Cardiac muscle cell (in vitro differentiated cells and primary cell): ENCODE measurements at regions not wholly inside any gene's neighbourhood (a gene's known extent, or its start where the extent isn't known, plus 50 kb on each side); places are given as distances from the start of the nearest gene placed in this dataset.
A peak's percentile ranks its signal among the peaks of the same experiment; 100 is the strongest.
"Not testable (repeated sequence)": the region's sequence is repeated elsewhere in the genome, so short reads cannot be mapped to it uniquely, and the experiment has no call there.

ENCODE experiments used
- DNase-seq, 2 donors: peaks; one replicate each; pipeline versions ENCODE4 v3.0.0 to v3.0.0-alpha.2; 2010 to 2017; ENCODE audit warnings: low read depth in 1 of 2, low spot score in 1 of 2
- H3K27ac ChIP-seq: fragments of 200-600 bp; sonication (generic); 2 replicates; pipeline ENCODE4 v1.5.1; 2016
- H3K27me3 ChIP-seq: fragments of 200-600 bp; sonication (generic); 2 replicates; pipeline ENCODE4 v1.6.0; 2016; ENCODE audit warnings: control low read depth
- H3K36me3 ChIP-seq: fragments of 200-600 bp; sonication (generic); 2 replicates; pipeline ENCODE4 v1.5.1; 2016; ENCODE audit warnings: control low read depth
- H3K4me1 ChIP-seq: fragments of 200-600 bp; sonication (generic); 2 replicates; pipeline ENCODE4 v1.8.1; 2017; ENCODE audit warnings: low read depth, mild to moderate bottlenecking, mixed run types
- H3K4me3 ChIP-seq: fragments of 200-600 bp; sonication (generic); 2 replicates; pipeline ENCODE4 v1.5.1; 2016; ENCODE audit warnings: mild to moderate bottlenecking
- H3K9me3 ChIP-seq: fragments of 200-600 bp; sonication (generic); 2 replicates; pipeline ENCODE4 v1.5.1; 2017; ENCODE audit warnings: low read depth, mild to moderate bottlenecking, control low read depth
- TF ChIP-seq, protein P1 (sequence below): IDR thresholded peaks from 2 replicates; pipeline ENCODE4 v1.5.1; 2012; ENCODE audit warnings: low read depth, mild to moderate bottlenecking, low read length

DNA sequence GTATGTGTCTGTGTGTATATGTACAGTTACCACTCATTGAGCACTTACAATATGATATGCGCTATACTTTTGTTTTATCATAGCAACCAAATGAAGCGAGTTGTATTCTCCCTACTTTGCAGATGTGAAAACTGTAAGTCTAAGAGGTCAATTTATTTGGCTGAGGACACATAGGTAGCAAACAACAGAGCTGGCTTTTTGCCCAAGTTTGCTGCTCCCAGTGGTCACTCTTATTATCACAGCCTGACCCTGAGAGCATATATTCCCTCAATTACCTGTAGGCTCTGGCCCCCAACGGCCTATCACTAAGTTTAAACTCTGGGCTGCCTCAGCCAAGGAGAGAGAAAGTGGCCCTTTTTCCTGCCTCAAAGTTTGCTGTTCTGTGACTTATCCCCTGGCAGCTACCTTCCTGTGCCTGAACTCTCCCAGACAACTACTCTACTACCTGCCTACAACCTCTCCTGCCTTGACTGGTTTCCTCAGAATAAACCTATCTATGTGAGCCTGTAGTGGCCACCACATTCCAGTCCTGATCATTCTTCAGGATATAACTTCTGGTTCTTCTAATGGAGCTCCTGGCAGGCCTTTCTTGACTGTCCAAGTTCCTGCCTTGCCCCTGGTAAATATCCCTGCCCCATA is 221.8 kb downstream of the FRK start:
- TF ChIP-seq, protein P1, sequence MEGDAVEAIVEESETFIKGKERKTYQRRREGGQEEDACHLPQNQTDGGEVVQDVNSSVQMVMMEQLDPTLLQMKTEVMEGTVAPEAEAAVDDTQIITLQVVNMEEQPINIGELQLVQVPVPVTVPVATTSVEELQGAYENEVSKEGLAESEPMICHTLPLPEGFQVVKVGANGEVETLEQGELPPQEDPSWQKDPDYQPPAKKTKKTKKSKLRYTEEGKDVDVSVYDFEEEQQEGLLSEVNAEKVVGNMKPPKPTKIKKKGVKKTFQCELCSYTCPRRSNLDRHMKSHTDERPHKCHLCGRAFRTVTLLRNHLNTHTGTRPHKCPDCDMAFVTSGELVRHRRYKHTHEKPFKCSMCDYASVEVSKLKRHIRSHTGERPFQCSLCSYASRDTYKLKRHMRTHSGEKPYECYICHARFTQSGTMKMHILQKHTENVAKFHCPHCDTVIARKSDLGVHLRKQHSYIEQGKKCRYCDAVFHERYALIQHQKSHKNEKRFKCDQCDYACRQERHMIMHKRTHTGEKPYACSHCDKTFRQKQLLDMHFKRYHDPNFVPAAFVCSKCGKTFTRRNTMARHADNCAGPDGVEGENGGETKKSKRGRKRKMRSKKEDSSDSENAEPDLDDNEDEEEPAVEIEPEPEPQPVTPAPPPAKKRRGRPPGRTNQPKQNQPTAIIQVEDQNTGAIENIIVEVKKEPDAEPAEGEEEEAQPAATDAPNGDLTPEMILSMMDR, result peak; percentile 49
- no peaks in the 10 kb centered on the region for H3K27me3 ChIP-seq
- no peaks in the 10 kb centered on the region for H3K9me3 ChIP-seq
- no peak overlapping the region for H3K27ac ChIP-seq
- no peaks in the 10 kb centered on the region for H3K36me3 ChIP-seq
- no peak overlapping the region for H3K4me3 ChIP-seq
- no peaks in the 10 kb centered on the region for H3K4me1 ChIP-seq
- DNase-seq, result peak; percentile 33 to 35

DNA sequence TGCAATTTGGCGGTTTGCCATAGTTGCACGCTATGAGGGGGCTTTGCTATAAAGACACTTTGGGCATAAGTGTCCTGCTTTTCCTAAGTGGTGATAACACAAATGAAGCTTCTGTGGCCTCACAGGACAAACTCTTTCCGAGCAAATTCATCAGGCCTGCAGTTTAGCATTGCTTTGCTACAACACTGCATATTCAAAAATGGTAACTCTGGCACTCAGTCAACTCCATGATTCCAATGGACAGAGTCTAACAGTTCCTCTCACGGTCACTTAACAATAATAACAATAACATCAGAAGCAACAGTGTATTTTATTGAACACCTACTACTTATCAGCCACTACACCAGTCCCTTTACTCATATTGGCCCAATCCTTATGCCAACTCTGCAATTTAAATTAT is 222.5 kb downstream of the FRK start:
- no peak for DNase-seq
- Histone ChIP-seq H3K27ac (no peak overlapping the region), H3K4me3 (no peak overlapping the region), H3K27me3 (no peaks in the 10 kb centered on the region), H3K4me1 (no peaks in the 10 kb centered on the region), H3K36me3 (no peaks in the 10 kb centered on the region), H3K9me3 (no peaks in the 10 kb centered on the region)
- TF ChIP-seq, protein P1, result no peak

DNA sequence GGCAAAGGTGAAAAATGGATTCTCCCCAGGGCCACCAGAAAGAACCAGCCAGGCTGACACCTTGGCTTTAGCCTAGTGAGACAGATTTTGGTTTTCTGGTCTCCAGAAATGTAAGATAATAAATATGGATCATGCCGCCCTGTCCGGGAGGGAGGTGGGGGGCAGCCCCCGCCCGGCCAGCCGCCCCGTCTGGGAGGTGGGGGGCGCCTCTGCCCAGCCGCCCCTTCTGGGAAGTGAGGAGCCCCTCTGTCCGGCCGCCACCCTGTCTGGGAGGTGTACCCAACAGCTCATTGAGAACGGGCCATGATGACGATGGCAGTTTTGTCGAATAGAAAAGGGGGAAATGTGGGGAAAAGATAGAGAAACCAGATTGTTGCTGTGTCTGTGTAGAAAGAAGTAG is 224.3 kb downstream of the FRK start:
- not testable (repeated sequence) for DNase-seq, H3K4me3 ChIP-seq, H3K27me3 ChIP-seq, H3K4me1 ChIP-seq, H3K27ac ChIP-seq, H3K36me3 ChIP-seq, H3K9me3 ChIP-seq

DNA sequence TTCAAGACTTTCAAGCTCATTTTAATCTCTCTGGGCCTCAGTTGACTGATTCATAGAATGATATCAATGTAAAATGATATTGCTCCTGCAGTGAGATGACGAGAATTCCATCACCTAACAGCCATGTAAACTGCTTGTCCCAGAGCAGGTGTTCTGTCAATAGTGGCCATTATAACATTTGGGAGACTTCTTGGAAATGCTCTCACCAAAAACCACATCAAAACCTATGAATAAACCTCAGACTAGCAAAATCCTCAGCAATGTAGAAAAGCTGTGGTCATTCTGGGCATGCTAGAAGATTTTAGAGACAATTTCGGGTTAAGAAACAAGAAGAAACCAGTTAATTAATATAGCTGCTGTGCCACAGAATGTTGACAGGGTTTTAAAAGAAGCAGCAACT is 225.4 kb downstream of the FRK start:
- Histone ChIP-seq H3K27me3 (no peaks in the 10 kb centered on the region), H3K4me1 (no peaks in the 10 kb centered on the region), H3K9me3 (no peaks in the 10 kb centered on the region), H3K36me3 (no peaks in the 10 kb centered on the region), H3K4me3 (no peak overlapping the region), H3K27ac (no peak overlapping the region)
- no peak for DNase-seq
- TF ChIP-seq, protein P1, result no peak

DNA sequence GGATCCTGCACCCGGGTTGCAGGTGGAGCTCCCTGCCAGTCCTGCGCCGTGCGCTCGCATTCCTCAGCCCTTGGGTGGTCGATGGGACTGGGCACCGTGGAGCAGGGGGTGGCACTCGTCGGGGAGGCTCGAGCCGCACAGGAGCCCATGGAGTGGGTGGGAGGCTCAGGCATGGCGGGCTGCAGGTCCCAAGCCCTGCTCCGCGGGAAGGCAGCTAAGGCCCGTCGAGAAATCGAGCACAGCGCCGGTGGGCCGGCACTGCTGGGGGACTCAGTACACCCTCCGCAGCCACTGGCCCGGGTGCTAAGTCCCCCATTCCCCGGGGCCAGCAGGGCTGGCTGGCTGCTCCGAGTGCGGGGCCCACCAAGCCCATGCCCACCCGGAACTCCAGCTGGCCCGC is 226.1 kb downstream of the FRK start:
- not testable (repeated sequence) for DNase-seq, H3K4me3 ChIP-seq

DNA sequence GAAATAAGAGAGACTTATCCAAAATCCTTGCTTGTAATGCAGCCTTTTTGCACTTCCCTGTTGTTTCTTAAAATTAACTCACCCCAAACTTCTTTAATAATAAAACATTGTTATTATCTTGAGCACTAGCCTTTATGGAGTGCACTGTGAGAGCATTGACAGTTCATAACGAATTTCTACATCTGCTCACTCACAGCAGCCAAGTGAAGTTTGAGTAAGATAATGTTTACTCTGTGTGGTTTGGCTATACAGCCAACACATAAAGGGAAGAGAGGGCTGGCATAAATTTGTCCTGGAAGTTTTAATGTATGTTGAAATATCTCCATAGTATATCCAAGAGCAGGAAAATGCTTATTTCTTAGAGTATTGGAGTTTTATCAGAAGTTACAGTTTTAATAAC is 227.9 kb downstream of the FRK start:
- H3K9me3 ChIP-seq, result no peaks in the 10 kb centered on the region
- H3K4me1 ChIP-seq, result no peaks in the 10 kb centered on the region
- H3K27me3 ChIP-seq, result no peaks in the 10 kb centered on the region
- H3K36me3 ChIP-seq, result no peaks in the 10 kb centered on the region
- TF ChIP-seq, protein P1, result no peak
- H3K4me3 ChIP-seq, result no peak overlapping the region
- DNase-seq, result peak in 1 of 2 donors; percentile 1
- H3K27ac ChIP-seq, result no peak overlapping the region

More for the DNA sequence above, 226.1 kb downstream of the FRK start:
- not testable (repeated sequence) for H3K4me1 ChIP-seq, H3K27ac ChIP-seq, H3K36me3 ChIP-seq, H3K9me3 ChIP-seq, H3K27me3 ChIP-seq

DNA sequence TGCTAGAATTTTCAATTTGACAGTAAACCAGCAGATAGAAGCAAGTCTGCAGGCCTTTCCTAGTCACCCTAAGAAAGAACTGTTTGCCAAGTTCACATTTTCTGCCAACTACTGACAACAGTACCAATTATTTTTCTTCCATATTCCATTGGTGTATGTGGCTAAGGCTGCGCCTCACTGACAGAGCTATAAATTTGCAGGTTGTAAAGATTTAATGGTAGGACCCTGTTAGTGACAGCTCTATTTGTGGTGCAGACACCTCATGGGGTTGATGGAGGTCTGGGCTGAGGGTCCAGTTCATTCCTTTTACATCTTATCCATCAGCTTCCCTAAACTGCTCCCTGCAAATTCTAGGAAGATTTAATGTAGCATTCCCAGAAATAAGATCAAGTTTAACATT is 228.5 kb downstream of the FRK start:
- H3K4me1 ChIP-seq, result no peaks in the 10 kb centered on the region
- TF ChIP-seq, protein P1, result no peak
- H3K9me3 ChIP-seq, result no peaks in the 10 kb centered on the region
- no peak overlapping the region for H3K4me3 ChIP-seq
- H3K27ac ChIP-seq, result no peak overlapping the region
- no peak for DNase-seq
- H3K36me3 ChIP-seq, result no peaks in the 10 kb centered on the region
- H3K27me3 ChIP-seq, result no peaks in the 10 kb centered on the region
